22Rv1 (cell line): ENCODE measurements at regions not wholly inside any gene's neighbourhood (a gene's known extent, or its start where the extent isn't known, plus 50 kb on each side); places are given as distances from the start of the nearest gene placed in this dataset.

Experiments
- H3K27ac ChIP-seq: fragments of 450-650 bp; 2 replicates; pipeline ENCODE4 v1.5.1; 2017
- ZFX ChIP-seq: fragments of 450-650 bp; IDR thresholded peaks from 2 replicates; pipeline ENCODE4 v1.6.1; 2017; ENCODE audit warnings: antibody characterized with exemption, borderline replicate concordance
- TF ChIP-seq, protein P1 (sequence below): fragments of 450-650 bp; IDR thresholded peaks from 2 replicates; pipeline ENCODE4 v1.5.1; 2017; ENCODE audit warnings: mild to moderate bottlenecking

DNA sequence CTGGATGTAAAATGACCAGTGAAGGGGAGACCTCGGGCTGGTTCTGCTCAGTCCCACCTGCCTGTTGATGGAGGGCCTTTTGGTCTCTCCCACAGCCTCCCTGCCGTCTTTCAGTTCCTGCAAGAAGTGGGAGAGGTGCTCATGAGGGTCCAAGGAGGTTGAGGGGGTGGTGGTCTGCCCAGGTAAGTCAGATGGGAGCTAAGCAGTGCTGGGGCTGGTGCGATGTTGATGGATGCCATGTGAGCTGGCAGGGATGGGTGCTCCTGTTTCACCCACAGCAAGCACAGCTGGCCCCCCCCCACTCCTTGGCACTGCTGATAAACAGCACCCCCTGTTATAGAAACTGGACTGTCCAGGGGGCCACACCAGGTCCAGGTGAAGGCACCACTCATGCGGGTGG lies 145.6 kb downstream of the NSG2 start:
- no peak for TF ChIP-seq ZFX
- TF ChIP-seq, protein P1, sequence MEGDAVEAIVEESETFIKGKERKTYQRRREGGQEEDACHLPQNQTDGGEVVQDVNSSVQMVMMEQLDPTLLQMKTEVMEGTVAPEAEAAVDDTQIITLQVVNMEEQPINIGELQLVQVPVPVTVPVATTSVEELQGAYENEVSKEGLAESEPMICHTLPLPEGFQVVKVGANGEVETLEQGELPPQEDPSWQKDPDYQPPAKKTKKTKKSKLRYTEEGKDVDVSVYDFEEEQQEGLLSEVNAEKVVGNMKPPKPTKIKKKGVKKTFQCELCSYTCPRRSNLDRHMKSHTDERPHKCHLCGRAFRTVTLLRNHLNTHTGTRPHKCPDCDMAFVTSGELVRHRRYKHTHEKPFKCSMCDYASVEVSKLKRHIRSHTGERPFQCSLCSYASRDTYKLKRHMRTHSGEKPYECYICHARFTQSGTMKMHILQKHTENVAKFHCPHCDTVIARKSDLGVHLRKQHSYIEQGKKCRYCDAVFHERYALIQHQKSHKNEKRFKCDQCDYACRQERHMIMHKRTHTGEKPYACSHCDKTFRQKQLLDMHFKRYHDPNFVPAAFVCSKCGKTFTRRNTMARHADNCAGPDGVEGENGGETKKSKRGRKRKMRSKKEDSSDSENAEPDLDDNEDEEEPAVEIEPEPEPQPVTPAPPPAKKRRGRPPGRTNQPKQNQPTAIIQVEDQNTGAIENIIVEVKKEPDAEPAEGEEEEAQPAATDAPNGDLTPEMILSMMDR, result no peak
- no peak overlapping the region for H3K27ac ChIP-seq

DNA sequence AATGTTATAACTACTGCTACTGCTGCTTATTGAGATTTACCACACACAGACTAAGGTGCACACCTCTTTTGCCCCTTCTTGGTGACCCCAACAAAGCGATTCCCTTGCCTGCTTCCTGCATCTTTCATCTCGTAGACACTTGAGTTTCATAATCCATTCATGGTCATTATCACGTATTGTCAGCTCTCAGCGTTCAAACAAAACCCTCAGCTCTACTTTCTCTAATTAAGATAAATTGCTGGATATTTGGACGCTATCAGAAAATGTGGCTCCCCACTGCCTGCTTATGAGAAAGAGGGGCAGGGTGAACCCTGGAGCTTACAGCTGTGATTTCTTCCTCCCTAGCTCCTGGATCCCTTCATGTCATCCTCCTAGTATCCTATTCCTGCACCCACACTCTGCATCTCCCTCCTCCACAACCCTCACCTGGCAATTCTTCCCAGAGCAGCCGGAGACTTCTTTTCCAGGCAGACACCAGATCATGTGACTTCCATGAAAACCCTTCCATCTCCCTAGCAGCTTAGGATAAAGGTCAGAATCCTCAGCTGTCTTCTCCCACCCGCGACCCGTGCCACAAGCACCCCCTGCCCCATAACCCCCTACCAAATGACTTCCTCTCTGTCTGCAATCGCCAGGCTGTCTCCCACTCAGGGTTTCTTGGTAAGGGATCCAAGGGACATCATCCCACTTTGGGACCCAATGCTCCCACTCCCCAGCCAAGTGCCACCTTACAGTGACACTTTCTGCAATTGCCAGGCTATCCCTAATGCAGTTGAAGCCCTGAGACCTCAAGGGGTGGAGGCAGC lies 146.5 kb downstream of the NSG2 start:
- no peak overlapping the region for H3K27ac ChIP-seq
- no peak for TF ChIP-seq ZFX
- TF ChIP-seq, protein P1, result no peak

DNA sequence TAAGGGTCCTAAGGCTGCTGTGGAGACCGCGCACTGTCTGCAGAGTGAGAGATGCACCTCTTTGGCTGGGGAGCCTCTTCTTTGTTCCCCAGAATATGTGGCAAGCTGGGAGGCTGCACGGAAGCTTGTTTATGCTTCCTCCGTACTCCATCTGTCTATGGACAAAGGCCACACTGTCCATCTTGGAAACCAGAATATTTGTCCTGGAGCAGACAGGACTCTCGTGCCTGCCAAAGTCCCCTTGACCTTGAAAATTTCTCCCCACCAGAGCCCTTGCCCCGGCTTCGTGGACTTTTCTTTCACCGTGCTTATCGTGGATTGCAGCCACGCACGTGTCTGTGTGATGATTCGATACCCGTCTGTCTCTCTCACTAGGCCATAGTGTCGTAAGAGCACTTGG lies 147.4 kb downstream of the NSG2 start:
- no peak overlapping the region for H3K27ac ChIP-seq
- TF ChIP-seq, protein P1, result no peak
- no peak for TF ChIP-seq ZFX

DNA sequence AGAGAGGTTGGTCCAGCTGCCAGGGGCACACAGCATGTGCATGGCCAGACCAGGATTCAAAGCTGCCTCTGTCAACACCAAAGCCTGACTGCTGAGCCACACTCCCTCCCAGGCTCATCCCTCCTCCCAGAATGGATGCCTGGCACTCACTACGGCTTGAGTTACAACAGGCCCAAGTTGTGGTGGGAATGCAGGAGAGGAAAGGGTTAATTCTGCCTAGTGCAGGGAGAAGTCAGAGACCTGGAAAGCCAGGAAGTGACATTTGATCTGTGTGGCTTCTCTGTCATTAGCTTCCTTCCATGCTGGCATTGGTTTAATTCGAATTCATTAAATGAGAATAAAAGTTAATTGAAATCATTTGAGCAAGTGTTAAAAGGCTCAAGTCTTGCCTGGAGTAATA lies 150.0 kb downstream of the NSG2 start:
- H3K27ac ChIP-seq, result no peak overlapping the region
- TF ChIP-seq, protein P1, result no peak
- TF ChIP-seq ZFX, result no peak

DNA sequence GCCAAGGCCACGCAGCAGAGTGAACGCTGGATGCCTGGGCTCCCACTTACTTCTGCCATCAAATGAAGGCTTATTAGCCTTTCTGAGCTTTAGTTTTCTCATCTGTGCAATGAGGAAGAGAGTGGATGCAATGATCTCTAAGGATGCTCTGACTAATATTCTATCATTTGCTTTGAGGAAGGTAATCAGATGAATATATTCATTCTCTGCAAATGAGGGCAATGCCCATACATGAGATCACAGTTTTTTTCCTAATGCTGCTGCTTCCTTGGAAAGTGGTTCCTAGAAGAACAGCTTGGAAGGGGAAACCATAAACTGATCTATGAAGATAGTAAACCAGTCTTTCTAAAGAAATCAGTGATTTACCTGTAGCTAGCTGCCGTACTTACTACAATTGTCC lies 152.4 kb downstream of the NSG2 start:
- TF ChIP-seq, protein P1, result no peak
- TF ChIP-seq ZFX, result no peak
- no peak overlapping the region for H3K27ac ChIP-seq

DNA sequence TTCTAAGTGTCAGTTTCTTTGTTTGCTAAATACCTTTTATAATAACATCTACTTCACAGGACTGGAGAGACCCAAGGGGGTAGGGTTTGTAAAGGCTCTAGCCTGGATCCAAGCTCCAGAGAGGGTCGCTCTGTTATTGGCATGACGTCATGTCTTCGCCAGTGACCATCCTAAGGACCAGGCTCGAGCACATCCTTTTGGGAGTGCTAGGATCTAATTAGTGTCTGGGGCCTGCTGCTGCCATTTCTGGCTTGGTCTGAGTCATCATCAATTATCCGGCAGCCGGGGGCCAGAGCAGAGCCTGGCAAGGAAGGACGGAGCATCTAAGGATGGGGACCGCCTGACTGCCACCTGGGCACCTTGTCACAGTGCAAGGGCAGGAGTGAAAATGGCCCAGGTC lies 153.0 kb downstream of the NSG2 start:
- H3K27ac ChIP-seq, result no peak overlapping the region
- no peak for TF ChIP-seq ZFX
- TF ChIP-seq, protein P1, result no peak

DNA sequence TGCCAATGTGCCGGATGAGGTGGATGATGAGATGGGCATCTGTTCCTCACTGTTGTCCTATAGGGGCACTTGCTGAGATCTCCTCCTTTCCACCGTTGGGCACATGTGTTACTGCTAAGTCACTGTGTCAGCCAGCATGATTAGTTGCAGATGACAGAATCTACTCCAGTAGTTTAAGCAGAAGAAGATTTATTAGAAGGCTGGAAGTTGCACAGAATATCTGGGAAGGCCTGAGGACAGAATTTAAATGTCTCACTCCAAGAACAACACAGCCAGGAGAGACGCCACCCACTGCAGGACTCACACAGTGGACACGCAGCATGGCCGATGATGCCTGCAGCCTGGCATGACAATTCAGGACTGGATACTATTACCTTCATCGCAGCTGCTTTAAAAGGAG lies 157.5 kb downstream of the NSG2 start:
- H3K27ac ChIP-seq, result no peak overlapping the region
- TF ChIP-seq, protein P1, result no peak
- no peak for TF ChIP-seq ZFX
